AG04449 (cell line): ENCODE measurements at regions not wholly inside any gene's neighbourhood (a gene's known extent, or its start where the extent isn't known, plus 50 kb on each side); places are given as distances from the start of the nearest gene placed in this dataset.
"Not testable (repeated sequence)": the region's sequence is repeated elsewhere in the genome, so short reads cannot be mapped to it uniquely, and the experiment has no call there.

Experiments
- CTCF ChIA-PET: fragments of 350-600 bp; formaldehyde crosslinking; extraction: SDS; loops from one replicate; lab custom pipeline; 2021; ENCODE audit warnings: antibody characterized with exemption; lab: Yijun Ruan, JAX
- POLR2A ChIA-PET: fragments of 400-600, 350-600 bp; formaldehyde crosslinking; extraction: SDS; loops from one replicate; lab custom pipeline; 2020; ENCODE audit warnings: antibody characterized with exemption, inconsistent platforms; lab: Yijun Ruan, JAX
- DNase-seq: peaks from one replicate; pipeline ENCODE4 v3.0.0-alpha.2; 2010; ENCODE audit warnings: low read depth, low spot score
- H3K4me3 ChIP-seq: 2 replicates; pipeline ENCODE4 v1.5.1; 2011; ENCODE audit warnings: low read depth, mild to moderate bottlenecking, control low read depth, low read length
- TF ChIP-seq, protein P1 (sequence below): IDR thresholded peaks from one replicate; pipeline ENCODE4 v1.5.1; 2011; ENCODE audit warnings: mild to moderate bottlenecking, moderate library complexity, low read length, control low read depth, inconsistent platforms; ENCODE audit not compliant: insufficient read depth; ENCODE audit errors: missing control alignments

- CTCF ChIA-PET, result no interaction called here
- TF ChIP-seq, protein P1, sequence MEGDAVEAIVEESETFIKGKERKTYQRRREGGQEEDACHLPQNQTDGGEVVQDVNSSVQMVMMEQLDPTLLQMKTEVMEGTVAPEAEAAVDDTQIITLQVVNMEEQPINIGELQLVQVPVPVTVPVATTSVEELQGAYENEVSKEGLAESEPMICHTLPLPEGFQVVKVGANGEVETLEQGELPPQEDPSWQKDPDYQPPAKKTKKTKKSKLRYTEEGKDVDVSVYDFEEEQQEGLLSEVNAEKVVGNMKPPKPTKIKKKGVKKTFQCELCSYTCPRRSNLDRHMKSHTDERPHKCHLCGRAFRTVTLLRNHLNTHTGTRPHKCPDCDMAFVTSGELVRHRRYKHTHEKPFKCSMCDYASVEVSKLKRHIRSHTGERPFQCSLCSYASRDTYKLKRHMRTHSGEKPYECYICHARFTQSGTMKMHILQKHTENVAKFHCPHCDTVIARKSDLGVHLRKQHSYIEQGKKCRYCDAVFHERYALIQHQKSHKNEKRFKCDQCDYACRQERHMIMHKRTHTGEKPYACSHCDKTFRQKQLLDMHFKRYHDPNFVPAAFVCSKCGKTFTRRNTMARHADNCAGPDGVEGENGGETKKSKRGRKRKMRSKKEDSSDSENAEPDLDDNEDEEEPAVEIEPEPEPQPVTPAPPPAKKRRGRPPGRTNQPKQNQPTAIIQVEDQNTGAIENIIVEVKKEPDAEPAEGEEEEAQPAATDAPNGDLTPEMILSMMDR, result no peak
- no peak for DNase-seq
- POLR2A ChIA-PET, result no interaction called here
- no peak overlapping the region for H3K4me3 ChIP-seq
Observed at GRCh38 chr6:165837948-165838745, 175.1 kb upstream of the PDE10A start.

- POLR2A ChIA-PET, H3K4me3 ChIP-seq, CTCF ChIA-PET, DNase-seq: not testable (repeated sequence)
Observed at GRCh38 chr6:165836648-165837047, 173.6 kb upstream of the PDE10A start.

DNA sequence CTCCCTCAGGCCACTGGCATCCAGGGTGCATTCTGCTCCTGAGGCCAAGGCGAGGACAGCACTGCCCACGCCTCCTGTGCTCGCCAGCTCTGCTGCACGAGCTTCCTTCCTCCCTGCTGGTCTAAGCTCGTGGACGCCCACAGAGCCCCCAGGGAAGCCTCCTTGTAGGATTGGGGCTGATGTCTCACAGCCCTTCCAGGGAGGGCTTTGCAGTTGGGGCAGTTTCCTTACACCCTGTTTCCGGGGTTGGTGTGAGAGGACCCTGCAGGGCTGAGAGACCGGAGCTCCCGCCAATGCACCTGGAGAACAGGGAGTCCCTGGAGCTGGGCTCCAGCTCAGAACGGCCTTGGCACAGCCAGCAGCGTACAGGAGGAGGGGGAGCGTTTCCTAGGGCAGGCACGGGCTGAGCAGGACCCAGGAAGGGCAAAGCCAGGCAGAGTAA is 172.4 kb upstream of the PDE10A start:
- no peak for DNase-seq
- TF ChIP-seq, protein P1, result no peak
- POLR2A ChIA-PET, result no interaction called here

GRCh38 chr6:165834613-165835259 is 171.7 kb upstream of the PDE10A start:
- ChIA-PET POLR2A (no interaction called here), CTCF (no interaction called here)
- DNase-seq, result no peak
- TF ChIP-seq, protein P1, result no peak
- H3K4me3 ChIP-seq, result no peak overlapping the region

More for the DNA sequence above, 172.4 kb upstream of the PDE10A start:
- H3K4me3 ChIP-seq, result no peak overlapping the region
- CTCF ChIA-PET, result no interaction called here

GRCh38 chr6:165833355-165833754 is 170.3 kb upstream of the PDE10A start:
- CTCF ChIA-PET, result interaction anchor here (2.6 kb wide), 1 partner anchor 17 kb away, joined by 7 read pairs; no protein-coding TSS in a partner anchor
- TF ChIP-seq, protein P1, result no peak
- H3K4me3 ChIP-seq, result no peak overlapping the region
- POLR2A ChIA-PET, result no interaction called here
- no peak for DNase-seq

DNA sequence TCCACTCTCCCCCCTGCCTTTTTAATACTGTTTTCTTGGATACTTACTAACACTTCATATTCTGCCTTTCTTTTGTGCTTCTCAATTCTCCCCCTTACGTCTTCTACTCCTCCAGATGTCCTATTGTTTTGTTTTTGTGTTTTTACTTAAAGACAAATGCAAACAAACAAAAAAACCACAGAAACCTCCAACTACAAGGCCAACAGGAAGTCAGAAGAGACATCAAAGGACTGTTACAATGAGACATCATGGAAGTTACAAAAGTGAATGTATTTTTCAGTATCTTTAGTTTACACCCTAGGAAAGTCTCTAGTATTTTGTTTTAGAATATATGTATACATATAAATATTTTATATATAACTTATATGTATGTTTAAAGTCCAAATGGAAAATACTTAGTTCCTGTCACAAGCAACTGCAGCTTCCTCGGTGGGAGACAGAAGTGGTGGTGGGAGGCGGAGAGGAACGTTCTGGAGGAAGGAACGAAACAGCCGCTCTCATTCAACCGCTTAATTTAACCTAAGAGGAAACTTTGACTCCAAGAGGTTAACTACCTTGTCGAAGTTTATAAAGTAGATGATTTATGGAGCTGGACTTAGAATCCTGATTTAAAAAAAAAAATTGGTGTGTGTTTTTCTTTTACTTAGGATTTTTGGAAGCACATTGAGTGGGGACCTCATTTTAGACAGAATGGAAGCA is 168.9 kb upstream of the PDE10A start:
- H3K4me3 ChIP-seq, result no peak overlapping the region
- ChIA-PET POLR2A (no interaction called here), CTCF (interaction anchor here (2.6 kb wide), 1 partner anchor 19 kb away, joined by 7 read pairs; no protein-coding TSS in a partner anchor)
- TF ChIP-seq, protein P1, result no peak
- no peak for DNase-seq
